Breast epithelium (tissue), 4 donors: ENCODE measurements at regions not wholly inside any gene's neighbourhood (a gene's known extent, or its start where the extent isn't known, plus 50 kb on each side); places are given as distances from the start of the nearest gene placed in this dataset.

Experiments used
- DNase-seq, 2 donors: peaks; one replicate each; pipeline ENCODE4 v3.0.0-alpha.2; 2019; ENCODE audit warnings: low spot score in 2 of 2
- H3K27ac ChIP-seq, 2 donors: fragments of 200-600 bp; sonication (generic) in 1 of 2; one replicate each; pipeline ENCODE4 v1.5.1; 2016 to 2019; ENCODE audit warnings: mild to moderate bottlenecking in 1 of 2
- H3K27me3 ChIP-seq, 2 donors: fragments of 200-600 bp; sonication (generic) in 1 of 2; one replicate each; pipeline versions ENCODE4 v1.5.1 to v1.6.0; 2017 to 2019; ENCODE audit warnings: control low read depth in 1 of 2, mild to moderate bottlenecking in 1 of 2
- H3K36me3 ChIP-seq: fragments of 200-600 bp; one replicate; pipeline ENCODE4 v1.5.1; 2019
- H3K4me1 ChIP-seq, 2 donors: fragments of 200-600 bp; sonication (generic); one replicate each; pipeline ENCODE4 v1.5.1; 2016 to 2019; ENCODE audit warnings: control low read depth in 1 of 2
- H3K4me3 ChIP-seq, 3 donors: fragments of 200-600 bp; sonication (generic); 1 replicate in 2 of 3; 2 replicates in 1 of 3; pipeline ENCODE4 v1.5.1; 2016 to 2019; ENCODE audit warnings: mild to moderate bottlenecking in 3 of 3, moderate library complexity in 2 of 3
- H3K9me3 ChIP-seq, 2 donors: fragments of 200-600 bp; sonication (generic) in 1 of 2; one replicate each; pipeline ENCODE4 v1.5.1; 2016 to 2019; ENCODE audit warnings: control low read depth in 1 of 2
- POLR2A ChIP-seq: fragments of 450-650 bp; IDR thresholded peaks from one replicate; pipeline ENCODE4 v1.6.1; 2016; ENCODE audit warnings: antibody characterized with exemption, mild to moderate bottlenecking, moderate library complexity
- POLR2AphosphoS5 ChIP-seq, 3 donors: sonication (generic); formaldehyde crosslinking; IDR thresholded peaks; one replicate each; pipeline ENCODE4 v1.6.1; 2017; ENCODE audit warnings: antibody characterized with exemption in 3 of 3
- intact Hi-C: fragments of 100-400 bp; cut with DNase I; formaldehyde crosslinking; loops from one replicate; pipeline ENCODE4 v1.15.1; 2023; ENCODE audit warnings: low total_unique reads
- TF ChIP-seq, protein P1 (sequence below), 3 donors: fragments of 450-650 bp; IDR thresholded peaks; one replicate each; pipeline ENCODE4 v1.5.1; 2016 to 2017; ENCODE audit warnings: antibody characterized with exemption in 3 of 3, mild to moderate bottlenecking in 3 of 3, moderate library complexity in 3 of 3

GRCh38 chr1:96553811-96554210 is 167.8 kb upstream of the PTBP2 start:
- Histone ChIP-seq H3K36me3 (no peaks in the 10 kb centered on the region), H3K9me3 (no peaks in the 10 kb centered on the region), H3K4me3 (no peak overlapping the region), H3K4me1 (no peaks in the 10 kb centered on the region), H3K27ac (no peak overlapping the region), H3K27me3 (no peaks in the 10 kb centered on the region)
- intact Hi-C loops, result no loop called here
- DNase-seq, result no peak
- TF ChIP-seq POLR2A (no peak), POLR2AphosphoS5 (IDR thresholded peaks at IDR 0.05) (no peak)
- TF ChIP-seq, protein P1, sequence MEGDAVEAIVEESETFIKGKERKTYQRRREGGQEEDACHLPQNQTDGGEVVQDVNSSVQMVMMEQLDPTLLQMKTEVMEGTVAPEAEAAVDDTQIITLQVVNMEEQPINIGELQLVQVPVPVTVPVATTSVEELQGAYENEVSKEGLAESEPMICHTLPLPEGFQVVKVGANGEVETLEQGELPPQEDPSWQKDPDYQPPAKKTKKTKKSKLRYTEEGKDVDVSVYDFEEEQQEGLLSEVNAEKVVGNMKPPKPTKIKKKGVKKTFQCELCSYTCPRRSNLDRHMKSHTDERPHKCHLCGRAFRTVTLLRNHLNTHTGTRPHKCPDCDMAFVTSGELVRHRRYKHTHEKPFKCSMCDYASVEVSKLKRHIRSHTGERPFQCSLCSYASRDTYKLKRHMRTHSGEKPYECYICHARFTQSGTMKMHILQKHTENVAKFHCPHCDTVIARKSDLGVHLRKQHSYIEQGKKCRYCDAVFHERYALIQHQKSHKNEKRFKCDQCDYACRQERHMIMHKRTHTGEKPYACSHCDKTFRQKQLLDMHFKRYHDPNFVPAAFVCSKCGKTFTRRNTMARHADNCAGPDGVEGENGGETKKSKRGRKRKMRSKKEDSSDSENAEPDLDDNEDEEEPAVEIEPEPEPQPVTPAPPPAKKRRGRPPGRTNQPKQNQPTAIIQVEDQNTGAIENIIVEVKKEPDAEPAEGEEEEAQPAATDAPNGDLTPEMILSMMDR (IDR thresholded peaks at IDR 0.05), result no peak

DNA sequence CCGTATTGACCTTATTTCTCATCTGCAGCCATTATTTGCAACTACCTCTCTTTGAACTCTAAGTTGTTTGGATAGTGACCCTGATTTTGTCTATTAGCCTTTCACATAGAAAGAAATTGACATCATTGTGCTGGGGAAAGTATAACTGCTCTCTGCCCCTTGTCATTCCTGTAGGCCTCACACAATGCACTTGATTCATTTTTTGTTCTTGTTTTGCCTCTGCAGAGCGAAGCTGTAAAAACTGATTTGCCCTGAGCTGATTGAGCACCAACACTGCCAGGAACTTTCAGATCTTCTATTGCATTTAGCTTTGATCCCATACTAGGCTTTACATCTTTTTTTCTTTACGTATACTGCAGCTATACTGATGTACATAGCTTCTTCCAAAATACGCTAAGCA is 167.2 kb upstream of the PTBP2 start:
- TF ChIP-seq, protein P1 (IDR thresholded peaks at IDR 0.05), result no peak
- TF ChIP-seq POLR2A, result no peak
- no peak for TF ChIP-seq POLR2AphosphoS5 (IDR thresholded peaks at IDR 0.05)
- Histone ChIP-seq H3K36me3 (no peaks in the 10 kb centered on the region), H3K4me1 (no peaks in the 10 kb centered on the region), H3K9me3 (no peaks in the 10 kb centered on the region), H3K4me3 (no peak overlapping the region), H3K27me3 (no peaks in the 10 kb centered on the region), H3K27ac (no peak overlapping the region)
- DNase-seq, result no peak
- intact Hi-C loops, result no loop called here

GRCh38 chr1:96557336-96557735 is 164.2 kb upstream of the PTBP2 start:
- no peaks in the 10 kb centered on the region for H3K36me3 ChIP-seq
- no peaks in the 10 kb centered on the region for H3K4me1 ChIP-seq
- no peak overlapping the region for H3K4me3 ChIP-seq
- intact Hi-C loops, result no loop called here
- H3K27ac ChIP-seq, result no peak overlapping the region
- no peaks in the 10 kb centered on the region for H3K9me3 ChIP-seq
- no peaks in the 10 kb centered on the region for H3K27me3 ChIP-seq
- DNase-seq, result no peak
- TF ChIP-seq, protein P1 (IDR thresholded peaks at IDR 0.05), result no peak
- TF ChIP-seq POLR2AphosphoS5 (IDR thresholded peaks at IDR 0.05), result no peak
- no peak for TF ChIP-seq POLR2A

DNA sequence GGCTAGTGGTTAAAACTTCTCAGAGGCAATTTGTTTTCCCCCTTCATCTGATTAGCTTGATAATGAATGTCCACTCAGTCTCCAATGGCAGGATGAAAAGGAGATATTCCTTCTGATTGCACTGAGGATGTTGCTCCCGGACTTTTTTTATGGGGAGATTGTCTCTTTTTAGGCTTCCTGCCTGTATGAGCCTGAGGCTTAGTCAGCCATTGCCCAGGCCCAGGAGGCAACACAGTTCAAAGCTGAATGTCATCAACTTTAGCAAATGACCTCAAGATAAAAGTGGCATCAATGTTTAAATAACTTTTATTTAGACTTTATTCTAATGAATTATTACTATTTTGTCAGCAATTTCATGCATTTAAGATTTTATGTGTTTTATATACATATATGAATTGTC is 162.9 kb upstream of the PTBP2 start:
- H3K9me3 ChIP-seq, result no peaks in the 10 kb centered on the region
- TF ChIP-seq, protein P1 (IDR thresholded peaks at IDR 0.05), result no peak
- TF ChIP-seq POLR2AphosphoS5 (IDR thresholded peaks at IDR 0.05), result no peak
- no peak for TF ChIP-seq POLR2A
- H3K4me1 ChIP-seq, result no peaks in the 10 kb centered on the region
- no peaks in the 10 kb centered on the region for H3K36me3 ChIP-seq
- intact Hi-C loops, result no loop called here
- H3K4me3 ChIP-seq, result no peak overlapping the region
- H3K27ac ChIP-seq, result no peak overlapping the region
- H3K27me3 ChIP-seq, result no peaks in the 10 kb centered on the region
- DNase-seq, result no peak

- no peak overlapping the region for H3K4me3 ChIP-seq
- TF ChIP-seq, protein P1 (IDR thresholded peaks at IDR 0.05), result no peak
- TF ChIP-seq POLR2A (no peak), POLR2AphosphoS5 (IDR thresholded peaks at IDR 0.05) (no peak)
- no peak overlapping the region for H3K27ac ChIP-seq
- no peaks in the 10 kb centered on the region for H3K36me3 ChIP-seq
- DNase-seq, result no peak
- intact Hi-C loops, result no loop called here
- H3K27me3 ChIP-seq, result no peaks in the 10 kb centered on the region
- H3K9me3 ChIP-seq, result no peaks in the 10 kb centered on the region
- no peaks in the 10 kb centered on the region for H3K4me1 ChIP-seq
These were observed 162.4 kb upstream of the PTBP2 start for GRCh38 chr1:96559181-96559580.
